ENCODE measurements at regions not wholly inside any gene's neighbourhood (a gene's known extent, or its start where the extent isn't known, plus 50 kb on each side); places are given as distances from the start of the nearest gene placed in this dataset.
"Not testable (repeated sequence)": the region's sequence is repeated elsewhere in the genome, so short reads cannot be mapped to it uniquely, and the experiment has no call there.

DNA sequence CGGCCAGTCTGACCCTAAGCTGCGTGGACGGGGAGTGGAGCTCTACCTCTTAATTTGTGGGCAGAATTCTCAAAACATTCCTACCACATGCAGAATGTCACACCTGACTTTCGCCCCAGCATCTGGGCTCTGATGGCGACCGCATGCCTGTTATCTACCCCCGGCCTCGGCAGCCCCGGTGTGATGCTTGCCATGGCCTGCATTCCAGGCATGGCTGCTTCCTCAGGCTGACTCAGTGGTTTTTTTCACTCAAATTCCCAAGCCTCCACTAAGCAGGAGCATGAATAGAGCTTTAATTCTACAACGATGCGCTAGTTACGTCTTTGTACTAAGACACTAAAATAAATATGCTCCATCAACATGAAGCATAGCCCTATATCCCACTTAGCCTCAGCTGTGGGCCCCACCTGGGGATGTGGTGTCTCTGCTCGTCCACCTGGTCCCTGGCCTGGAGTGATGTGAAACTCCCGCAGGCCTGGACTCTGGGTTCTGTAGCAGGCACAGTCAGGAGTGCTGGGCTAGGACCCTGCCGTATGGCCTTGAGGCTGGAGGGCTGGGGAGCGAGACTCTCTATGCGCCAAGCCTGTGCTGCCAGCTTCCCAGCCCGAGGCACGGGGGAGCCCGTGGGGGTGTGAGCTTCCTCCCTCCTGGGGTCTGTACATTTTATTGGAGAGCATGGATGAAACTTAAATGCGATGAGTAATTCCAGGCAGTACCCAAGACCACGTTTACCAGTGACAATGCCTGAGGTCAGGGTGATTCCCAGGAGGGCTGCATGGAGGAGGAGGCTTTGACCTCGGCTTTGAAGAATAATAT lies 153.2 kb downstream of the CTTN start:
- DNase-seq = no peak

DNA sequence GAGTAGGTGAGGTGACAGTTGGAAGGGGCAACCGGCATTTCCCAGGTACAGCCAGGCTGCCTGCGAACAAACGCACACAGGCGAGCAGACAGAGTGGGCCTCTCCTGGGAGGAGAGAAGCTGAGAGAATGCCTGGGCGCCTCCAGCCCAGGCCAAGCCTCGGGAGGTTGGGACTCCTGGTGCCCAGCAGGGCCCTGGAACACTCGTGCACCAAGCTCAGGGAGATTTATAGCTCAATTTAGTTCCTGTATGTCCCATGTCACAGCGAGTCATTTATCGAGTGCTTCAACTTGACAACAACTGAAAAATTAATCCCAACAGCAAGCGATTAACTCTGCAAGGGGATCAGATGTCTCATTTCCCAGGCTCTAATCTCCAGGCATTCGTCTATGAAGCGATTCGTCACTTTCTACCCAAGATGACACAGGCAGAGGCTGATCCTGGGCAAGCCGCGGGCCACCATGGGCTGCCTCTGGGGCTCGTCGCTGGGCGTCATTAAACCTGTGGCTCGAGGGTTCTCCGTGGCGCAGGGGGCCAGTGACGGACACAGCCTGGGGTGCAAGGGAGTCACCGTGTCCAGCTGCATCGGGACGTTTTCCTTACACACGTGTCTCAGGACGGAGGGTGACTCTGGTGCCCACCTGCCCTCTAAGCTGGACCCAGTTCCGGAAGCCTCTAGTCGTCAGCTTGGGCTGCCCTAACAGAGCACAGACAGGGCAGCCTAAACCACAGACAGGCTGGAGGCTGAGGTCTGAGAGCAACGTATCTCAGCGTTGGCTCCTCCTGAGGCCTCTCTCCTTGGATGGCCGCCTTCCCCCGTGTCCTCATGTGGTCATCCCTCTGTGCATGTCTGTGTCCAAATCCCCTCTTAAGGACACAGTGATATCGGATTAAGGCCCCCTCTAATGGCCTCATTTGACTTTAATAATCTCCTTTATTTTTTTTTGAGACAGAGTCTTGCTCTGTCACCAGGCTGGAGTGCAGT lies 154.1 kb downstream of the CTTN start:
- no peak for DNase-seq

GRCh38 chr11:70555078-70555477 lies 156.7 kb downstream of the CTTN start:
- no peak for DNase-seq

DNA sequence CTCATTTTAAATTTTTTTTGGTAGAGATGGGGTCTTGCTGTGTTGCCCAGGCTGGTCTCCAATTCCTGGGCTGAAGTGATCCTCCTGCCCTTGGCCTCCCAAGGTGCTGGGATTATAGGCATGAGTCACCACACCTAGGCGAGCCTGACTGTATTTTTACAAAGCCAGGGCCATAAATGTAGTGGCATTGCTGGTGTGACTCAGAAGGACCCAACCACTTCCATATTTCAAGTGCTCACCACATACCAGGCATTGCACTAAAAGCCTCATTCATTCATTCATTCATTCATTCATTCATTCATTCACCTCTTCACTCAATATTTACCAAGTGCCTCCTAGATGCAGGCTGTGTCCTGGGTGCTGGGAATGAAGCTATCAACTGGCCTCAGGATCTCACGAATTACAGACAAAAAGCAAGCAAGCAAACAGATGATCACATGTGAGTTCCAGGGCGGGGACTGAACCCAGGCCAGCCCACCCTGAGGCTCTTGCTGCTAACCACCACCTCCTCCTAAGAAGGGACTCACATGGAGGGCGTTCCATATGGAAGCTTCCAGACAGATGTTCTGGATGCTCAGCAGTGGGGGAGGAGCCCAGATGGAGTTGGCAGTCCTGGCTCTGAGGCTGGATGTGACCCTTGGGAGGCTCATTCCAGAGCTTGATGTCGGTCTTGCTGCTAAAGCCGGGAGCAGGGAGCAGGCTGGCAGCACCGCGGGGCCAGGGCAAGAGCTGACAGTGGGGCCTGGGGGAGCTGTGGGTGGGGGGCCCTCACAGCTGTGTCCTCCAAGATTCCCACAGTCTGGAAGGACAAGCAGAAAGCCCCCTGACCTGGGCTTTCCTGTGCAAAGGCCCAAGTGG lies 158.8 kb downstream of the CTTN start:
- no peak for DNase-seq

DNA sequence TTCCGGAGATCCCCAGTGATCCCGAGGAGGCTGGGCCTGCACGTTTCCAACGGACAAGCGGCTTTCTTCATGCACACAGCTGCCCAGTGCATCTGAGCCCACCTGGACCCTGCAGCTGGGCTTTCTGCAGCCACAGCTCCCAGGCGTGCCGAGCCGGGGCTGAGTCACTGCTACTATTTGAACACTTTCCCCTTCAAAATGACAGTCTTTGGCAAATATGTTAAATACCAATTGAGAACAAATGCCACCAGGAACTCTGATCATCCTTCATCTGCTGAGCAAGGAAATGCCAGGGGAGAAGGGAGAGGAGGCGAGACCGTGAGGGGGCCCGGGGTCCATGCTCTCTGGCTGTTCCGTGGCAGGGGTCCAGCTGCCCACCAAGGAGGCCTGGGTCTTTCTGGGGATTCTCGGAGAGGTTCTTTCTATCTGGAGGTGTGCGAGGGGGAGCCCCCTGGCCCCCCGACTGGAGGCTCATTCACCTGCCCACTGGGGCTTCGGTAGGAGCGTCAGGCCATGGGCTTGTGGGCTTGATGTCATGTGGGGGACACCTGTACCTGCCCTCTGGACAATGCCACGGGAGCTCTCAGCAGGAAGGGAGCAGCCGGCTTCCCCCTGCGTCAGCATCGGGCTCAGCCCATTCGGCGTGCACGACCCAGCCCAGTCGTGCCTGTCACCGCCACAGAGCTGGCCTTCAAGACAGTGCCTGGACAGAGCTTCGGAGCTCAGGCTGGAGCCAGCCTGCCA lies 159.6 kb downstream of the CTTN start:
- no peak for DNase-seq

DNA sequence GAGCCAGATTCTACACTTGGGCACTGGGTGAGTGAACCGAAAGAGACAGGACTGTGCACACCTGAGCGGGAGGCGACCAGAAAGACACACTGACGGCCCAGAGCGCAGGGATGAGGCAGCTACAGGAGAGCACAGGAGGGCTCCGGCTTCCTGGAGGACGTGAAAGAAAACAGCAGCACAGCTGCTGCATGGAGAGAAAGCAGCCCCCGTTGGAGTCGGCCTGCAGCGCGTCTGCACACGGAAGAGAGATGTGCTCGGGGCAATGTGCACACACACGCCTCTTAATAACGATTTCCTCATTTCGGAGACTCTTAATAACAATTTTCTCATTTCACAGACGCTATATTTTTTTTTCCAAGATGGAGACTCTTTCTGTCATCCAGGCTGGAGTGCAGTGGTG lies 160.4 kb downstream of the CTTN start:
- DNase-seq = no peak

- no peak for DNase-seq
These were observed 161.2 kb downstream of the CTTN start for GRCh38 chr11:70559516-70559915.

GRCh38 chr11:70560621-70561020 lies 162.3 kb downstream of the CTTN start:
- not testable (repeated sequence) for DNase-seq

DNA sequence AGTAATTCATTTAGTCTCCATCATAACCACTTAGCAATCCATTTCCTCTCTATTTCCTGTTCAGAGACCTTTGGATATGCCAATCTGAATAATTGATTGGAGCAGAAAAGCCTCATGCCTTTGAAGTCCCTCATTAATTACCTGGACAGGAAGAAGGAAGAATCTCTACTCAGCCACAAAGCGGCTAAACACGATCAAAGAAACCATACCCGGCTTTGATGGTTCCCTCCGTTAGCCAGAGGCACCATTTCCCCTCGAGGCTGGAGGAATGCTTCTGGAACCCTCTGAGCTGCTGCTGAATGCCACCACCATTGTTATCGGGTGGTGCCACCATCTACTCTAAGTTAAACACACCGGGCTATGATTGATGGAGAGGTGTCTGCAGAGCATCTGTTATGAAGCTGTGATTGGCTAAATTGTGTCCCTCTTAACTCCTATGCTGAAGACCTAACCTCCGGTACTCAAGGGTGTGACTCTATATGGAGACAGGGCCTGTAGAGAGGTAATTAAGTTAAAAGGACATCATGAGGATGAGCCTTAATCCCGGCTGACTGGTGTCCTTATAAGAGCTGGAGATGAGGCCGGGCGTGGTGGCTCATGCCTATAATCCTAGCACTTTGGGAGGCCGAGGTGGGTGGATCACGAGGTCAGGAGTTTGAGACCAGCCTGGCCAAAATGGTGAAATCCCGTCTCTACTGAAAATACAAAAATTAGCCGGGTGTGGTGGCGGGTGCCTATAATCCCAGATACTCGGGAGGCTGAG lies 168.6 kb downstream of the CTTN start:
- no peak for DNase-seq

- no peak for DNase-seq
These were observed 169.3 kb downstream of the CTTN start for GRCh38 chr11:70567680-70568034.

GRCh38 chr11:70568035-70568813 lies 169.9 kb downstream of the CTTN start:
- DNase-seq = no peak

DNA sequence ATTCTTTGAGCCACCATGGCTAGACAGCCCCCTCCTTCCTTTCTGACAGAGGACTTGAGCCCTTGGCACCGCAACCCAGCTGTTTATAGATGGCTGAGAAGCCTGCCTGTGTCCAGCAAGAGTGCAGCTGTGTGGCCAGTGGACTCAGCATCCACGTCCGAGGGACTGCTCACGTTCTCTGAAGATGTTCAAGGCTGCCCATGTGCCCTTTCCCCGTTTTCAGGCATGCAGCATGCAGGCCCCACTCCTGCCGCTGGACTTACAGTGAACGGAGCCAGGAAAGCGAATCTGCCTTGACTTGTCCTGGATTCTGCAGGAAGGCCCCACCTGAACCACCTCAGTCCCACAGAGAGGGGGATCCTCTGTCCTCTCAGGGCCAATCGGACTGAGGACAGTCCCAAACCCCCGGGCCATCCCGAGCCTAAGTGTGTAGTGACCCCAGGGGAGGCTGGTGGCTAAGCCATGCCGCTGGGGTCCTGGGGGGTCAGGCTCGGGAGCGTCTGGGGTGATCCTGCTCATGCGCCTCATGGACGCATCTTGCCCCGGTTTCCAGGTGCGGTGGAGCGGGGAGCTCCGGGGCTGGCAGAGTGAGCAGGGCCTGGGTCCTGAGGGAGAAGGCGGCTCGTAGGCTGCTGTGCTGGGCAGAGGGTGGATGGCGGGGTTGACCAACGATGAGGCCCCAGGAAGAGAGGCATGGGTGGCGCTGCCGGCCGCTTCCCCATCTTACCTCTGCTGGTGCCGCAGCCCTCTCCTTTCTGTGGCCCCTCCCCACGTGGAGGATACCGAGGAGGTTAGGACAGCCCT lies 170.7 kb downstream of the CTTN start:
- DNase-seq = no peak

GRCh38 chr11:70569618-70569890 lies 171.2 kb downstream of the CTTN start:
- no peak for DNase-seq

DNA sequence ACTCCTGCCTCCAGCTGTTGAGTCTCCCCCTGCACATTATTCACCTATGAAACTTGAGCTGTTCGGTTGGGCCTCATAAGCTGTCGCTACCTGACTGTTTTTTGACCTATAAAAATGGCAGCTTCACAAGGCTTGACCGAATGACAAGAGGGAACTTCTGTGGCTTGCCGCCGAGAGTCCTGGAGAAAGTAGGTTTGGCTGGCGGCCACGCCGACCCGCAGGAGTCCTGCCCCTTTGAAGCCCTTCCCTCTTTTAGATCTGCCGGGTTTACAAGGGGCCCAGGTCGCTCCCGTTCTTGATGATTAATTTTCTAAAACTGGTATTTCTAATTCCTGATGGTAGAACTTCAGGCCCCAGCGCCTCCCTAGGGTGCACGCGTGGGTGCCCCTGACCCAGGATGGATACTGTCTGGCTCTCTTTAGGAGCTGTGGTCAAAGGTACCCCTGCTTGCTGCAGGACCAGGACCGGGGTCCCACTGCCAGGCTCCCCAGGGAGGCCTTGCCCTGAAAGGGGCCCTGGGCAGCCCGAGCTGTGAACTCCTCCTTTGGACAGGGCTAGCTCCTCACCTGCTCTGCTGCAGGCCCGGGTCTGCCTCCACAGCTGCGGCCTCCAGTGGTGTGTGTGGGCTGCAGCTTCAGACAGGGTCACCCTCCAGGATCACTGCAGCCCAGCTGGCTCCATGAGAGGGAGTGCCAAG lies 171.8 kb downstream of the CTTN start:
- DNase-seq = no peak

GRCh38 chr11:70570693-70571395 lies 172.5 kb downstream of the CTTN start:
- DNase-seq = no peak

- DNase-seq = no peak
These were observed 174.6 kb downstream of the CTTN start for GRCh38 chr11:70572974-70573260.

DNA sequence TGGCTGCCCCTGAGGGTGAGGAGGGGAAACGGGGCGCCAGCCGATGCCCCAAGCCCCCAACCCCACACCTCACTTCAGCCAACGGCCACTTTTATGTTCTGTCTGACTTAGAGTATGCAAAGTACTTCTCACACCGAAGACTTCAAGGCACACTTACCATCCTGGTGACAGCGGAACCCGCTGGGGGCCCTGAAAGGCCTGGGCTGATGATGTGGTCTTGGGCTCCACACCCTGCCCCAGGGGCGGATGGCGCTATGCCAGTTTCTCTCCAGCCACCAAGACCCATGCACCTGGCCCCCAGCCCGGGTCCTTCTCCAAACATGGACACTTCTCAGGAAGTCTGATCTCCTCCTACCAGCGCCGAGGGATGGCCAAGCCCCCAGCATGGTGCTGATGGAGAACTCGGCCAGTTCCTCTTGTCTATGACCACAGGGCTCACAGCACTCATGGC lies 175.4 kb downstream of the CTTN start:
- no peak for DNase-seq

- no peak for DNase-seq
These were observed 176.5 kb downstream of the CTTN start for GRCh38 chr11:70574725-70575347.
